HG02981 (cell line): ENCODE measurements at regions not wholly inside any gene's neighbourhood (a gene's known extent, or its start where the extent isn't known, plus 50 kb on each side); places are given as distances from the start of the nearest gene placed in this dataset.
"Not testable (repeated sequence)": the region's sequence is repeated elsewhere in the genome, so short reads cannot be mapped to it uniquely, and the experiment has no call there.

Experiments used
- ATAC-seq: cut with Tn5 transposase; IDR thresholded peaks from one replicate; pipeline ENCODE4 v1.9.1; 2021; ENCODE audit warnings: mild to moderate bottlenecking, moderate library complexity; ENCODE audit not compliant: unreplicated experiment

DNA sequence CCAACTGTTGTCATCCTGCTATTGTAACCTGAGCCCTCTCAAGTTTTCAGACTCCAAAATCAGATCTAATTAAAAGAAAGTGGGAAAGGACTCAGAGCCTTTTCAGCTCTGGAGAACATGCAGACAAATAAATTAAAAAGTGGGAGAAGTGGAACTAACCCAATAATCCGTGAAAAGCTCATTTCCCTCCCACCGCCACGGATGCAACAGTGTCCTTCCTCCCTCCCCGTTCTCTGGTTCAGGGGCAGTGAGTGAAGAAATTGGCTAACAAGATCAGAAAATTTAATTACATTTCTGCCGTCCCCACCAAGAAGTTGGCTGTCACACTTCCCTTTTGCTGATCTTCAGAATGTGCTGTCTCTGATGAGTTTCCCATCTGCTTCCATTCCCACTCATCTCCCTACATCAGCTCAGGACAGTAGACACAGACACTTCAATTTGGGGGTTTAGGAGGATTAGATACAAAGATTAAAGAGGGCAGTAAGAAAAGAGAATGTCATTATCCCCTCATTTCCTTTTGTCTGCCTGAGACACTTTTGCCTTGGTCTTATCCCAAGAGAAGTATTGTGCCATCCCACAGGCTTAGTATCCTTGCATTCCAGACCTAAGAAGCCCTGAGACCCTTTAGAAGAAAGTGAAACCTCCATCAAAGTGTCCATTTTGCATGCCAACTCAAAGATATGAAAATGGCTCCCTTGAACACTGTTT, 335.7 kb upstream of the PPP2R3A start:
- no peak for ATAC-seq

DNA sequence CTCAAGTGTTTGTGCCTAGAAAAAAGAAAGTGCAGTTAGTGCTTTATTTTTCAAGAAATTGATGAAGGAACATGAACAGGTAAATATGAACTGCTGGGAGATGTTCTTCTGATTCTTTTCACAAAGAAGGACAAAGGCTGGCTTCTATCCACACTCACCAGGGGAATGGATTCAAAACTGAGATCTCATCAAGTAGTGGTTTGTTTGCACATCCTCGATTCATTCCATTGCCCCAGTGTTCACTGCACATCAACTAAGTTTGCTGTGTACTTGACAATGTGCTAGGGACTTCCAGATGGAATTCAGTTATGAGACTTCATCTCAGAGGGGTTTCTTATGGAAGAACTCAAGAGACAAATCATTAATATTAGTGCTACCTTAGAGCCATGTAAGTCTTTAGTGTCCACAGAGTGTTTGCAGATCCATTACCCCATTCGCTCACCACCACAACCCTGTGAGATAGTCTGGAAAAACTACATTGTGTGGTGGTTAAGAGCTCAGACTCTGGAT, 332.9 kb upstream of the PPP2R3A start:
- ATAC-seq: no peak

DNA sequence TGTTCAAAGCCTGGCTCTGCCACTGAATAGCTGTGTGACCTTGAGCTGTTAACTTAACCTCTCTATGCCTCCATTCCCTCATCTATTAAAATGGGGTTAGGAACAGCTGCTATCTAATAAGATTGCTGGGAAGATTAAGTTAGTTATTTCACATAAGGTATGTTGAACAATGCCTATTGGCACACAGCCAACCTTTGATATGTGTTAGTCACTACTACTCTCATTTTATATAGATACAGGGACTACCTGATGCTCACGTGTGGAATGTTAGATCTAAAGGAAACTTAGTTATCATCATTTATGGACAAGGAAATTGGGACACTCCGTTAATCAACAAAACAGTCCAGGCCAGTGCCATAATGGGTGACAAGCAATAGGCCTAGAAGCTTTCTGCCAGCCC, 332.4 kb upstream of the PPP2R3A start:
- no peak for ATAC-seq

- ATAC-seq: no peak
Measured at GRCh38 chr3:135636596-135636995, 328.9 kb upstream of the PPP2R3A start.

GRCh38 chr3:135637013-135637412, 328.5 kb upstream of the PPP2R3A start:
- ATAC-seq: no peak

DNA sequence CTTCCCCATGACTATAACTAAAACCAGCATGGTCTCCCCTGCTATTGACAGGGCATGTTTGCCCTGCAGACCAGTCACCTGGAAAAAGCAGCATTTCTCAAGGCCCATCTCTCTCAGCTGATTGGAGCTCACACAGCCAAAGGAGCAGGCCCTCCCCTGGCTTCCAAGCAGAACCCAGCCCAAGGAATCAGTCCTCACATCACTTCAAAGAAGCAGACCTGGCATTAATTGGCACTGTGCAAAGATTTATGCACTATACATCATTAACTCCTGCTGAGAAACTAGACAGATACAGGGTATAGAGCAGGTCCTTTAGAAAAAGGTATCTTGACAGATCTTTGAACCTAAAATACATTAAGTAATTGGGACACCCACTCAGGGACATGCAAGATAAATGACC, 323.8 kb upstream of the PPP2R3A start:
- ATAC-seq: no peak

- no peak for ATAC-seq
Measured at GRCh38 chr3:135645541-135645940, 320.0 kb upstream of the PPP2R3A start.

- ATAC-seq: no peak
Measured at GRCh38 chr3:135646873-135647272, 318.7 kb upstream of the PPP2R3A start.

DNA sequence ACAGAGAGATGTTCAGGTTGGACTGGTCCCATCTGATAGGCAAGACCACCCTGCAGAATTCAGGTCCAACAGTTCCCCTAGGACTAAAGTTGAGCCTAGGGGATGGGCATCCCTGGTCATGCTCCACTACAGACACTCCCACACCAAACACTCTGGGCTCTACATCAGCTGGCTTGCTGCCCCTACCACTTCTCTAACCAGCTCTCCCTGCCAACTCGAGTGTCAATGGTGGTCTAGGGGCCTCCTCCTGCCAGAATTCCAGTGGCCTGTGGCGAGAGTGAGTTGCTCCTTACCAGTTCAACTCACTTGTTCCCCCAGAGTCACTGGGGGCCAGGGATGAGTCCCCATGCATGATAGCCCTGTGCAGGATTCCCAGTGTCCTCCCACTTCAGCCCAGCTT, 316.2 kb upstream of the PPP2R3A start:
- ATAC-seq: no peak

DNA sequence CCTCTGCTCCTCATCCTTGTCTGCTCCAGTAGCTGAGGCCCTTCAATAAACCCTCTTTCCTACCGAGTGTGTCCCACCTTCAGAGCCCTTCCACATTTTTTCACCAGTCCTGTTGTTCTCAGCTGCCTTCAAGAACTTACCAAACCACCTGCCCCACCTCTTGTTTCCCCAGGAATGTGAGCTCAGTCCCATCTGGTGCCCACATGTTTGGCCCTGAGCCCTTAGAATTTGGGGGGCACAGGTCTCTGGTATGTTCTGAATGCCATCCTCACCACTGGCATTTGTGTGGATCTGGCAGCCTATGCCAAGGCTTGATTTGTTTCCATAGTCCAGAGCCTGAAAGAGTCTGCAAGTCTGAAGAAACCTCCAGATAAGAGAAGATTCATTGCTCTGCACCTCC, 315.2 kb upstream of the PPP2R3A start:
- no peak for ATAC-seq

- no peak for ATAC-seq
Measured at GRCh38 chr3:135652388-135652787, 313.1 kb upstream of the PPP2R3A start.

GRCh38 chr3:135655328-135655727, 310.2 kb upstream of the PPP2R3A start:
- no peak for ATAC-seq

DNA sequence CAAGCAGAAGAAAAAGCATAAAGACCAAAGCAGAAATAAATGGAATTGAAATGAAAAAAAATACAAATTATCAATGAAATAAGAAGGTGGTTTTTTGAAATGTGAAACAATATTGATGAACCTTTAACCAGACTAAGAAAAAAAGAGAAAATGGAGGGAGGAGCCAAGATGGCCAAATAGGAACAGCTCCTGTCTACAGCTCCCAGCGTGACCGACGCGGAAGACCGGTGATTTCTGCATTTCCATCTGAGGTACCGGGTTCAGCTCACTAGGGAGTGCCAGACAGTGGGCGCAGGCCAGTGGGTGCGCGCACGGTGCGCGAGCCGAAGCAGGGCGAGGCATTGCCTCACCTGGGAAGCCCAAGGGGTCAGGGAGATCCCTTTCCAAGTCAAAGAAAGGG, 307.1 kb upstream of the PPP2R3A start:
- not testable (repeated sequence) for ATAC-seq

- no peak for ATAC-seq
Measured at GRCh38 chr3:135667061-135667460, 298.5 kb upstream of the PPP2R3A start.

DNA sequence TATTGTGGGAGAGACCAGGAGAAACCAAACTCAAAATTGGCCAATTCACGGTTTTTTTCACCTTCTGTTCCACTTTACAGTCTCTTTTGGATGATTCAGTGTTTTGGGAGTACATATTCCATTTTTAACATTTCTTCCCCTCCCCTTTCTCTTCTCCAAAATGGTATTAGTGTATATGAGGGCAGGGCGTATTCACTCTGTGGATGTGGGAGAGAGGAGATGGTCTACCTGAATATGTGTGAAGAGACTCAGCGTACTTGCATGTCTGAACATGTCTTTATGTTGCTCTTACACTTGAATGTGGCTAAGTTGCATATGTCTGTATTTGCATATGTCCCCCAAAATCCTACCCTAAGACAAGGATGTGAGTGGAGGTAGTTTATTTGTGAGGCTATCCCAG, 291.0 kb upstream of the PPP2R3A start:
- no peak for ATAC-seq

GRCh38 chr3:135678386-135678785, 287.1 kb upstream of the PPP2R3A start:
- ATAC-seq: no peak

- no peak for ATAC-seq
Measured at GRCh38 chr3:135688003-135688402, 277.5 kb upstream of the PPP2R3A start.

GRCh38 chr3:135690664-135691063, 274.9 kb upstream of the PPP2R3A start:
- ATAC-seq: no peak

GRCh38 chr3:135691240-135691639, 274.3 kb upstream of the PPP2R3A start:
- ATAC-seq: no peak

DNA sequence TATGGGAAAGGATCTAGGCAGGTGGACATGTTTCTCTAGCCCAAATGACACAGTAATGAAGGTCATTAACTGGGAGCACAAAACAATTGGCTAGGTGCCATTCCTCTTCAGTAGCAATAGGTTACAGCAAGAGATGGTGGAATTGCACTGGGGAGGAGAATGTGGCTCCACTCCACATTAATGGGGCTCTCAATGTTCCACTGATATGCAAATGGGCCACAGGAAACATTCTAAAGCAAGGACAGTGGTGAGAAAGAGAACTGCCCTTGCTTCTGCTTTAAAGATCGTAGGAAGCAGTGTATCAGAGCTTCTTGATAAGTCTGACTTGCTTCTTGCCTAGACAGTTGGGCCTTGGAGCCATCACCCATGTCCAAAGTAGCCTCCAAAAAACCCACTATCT, 271.4 kb upstream of the PPP2R3A start:
- ATAC-seq: no peak

DNA sequence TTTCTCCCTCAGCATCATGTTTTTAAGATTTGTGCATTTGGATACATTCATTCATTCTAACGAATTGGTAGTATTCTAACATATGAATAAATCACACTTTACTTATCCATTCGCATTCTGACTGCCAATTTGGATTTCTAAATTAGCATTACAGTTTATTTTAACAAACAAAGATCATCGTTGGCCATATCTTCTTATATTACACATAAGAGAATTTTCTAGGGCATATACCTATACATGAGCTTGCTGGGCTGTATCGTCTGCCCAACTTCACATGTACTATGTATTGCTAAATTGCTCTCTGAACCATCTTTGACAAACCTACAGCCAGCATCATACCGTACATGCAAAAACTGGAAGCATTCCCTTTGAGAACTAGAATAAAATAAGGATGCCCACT, 265.8 kb upstream of the PPP2R3A start:
- ATAC-seq: no peak

DNA sequence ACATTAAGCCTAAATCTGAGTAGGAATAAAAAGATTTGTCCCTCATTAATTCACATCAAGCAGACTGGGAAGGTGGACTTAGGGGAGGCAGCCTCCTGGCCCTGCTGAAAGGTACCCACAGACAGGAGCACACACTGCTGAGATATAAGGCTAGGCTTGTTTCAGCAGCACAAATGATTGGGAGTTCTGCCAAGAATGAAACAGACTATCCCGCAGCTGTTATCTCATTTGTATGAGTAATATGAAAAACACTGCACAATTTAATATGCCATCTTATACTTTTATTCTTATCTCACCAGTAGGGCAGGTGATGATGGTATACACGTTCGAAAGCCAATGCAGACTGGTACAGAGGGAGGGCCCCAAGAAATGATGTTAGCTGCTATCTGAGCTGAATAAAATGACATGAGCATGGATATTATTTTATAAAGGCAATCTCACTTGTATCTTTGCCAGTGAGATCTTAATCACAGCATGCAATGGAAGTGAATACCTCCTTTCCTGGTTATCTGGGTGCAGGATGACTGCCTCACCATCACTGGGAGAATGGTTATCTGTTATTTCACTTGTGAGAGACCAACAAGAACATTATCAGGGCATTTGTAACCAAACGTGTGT, 258.7 kb upstream of the PPP2R3A start:
- no peak for ATAC-seq

GRCh38 chr3:135719449-135719848, 246.1 kb upstream of the PPP2R3A start:
- no peak for ATAC-seq
